RWPE1 (cell line): ENCODE measurements at regions not wholly inside any gene's neighbourhood (a gene's known extent, or its start where the extent isn't known, plus 50 kb on each side); places are given as distances from the start of the nearest gene placed in this dataset.
A peak's percentile ranks its signal among the peaks of the same experiment; 100 is the strongest.

Source experiments
- CTCF ChIA-PET: fragments of 350-600 bp; sonication (Branson Sonifier 250); formaldehyde crosslinking; extraction: SDS; loops from one replicate; lab custom pipeline; 2021; lab: Yijun Ruan, JAX
- POLR2A ChIA-PET: fragments of 400-600 bp; formaldehyde crosslinking; extraction: SDS; loops from one replicate; lab custom pipeline; 2020; ENCODE audit warnings: antibody characterized with exemption; ENCODE audit not compliant: low non-redundant PET; lab: Yijun Ruan, JAX
- DNase-seq: peaks from one replicate; pipeline ENCODE4 v3.0.0; 2012; ENCODE audit warnings: low spot score
- H3K27ac ChIP-seq: fragments of 450-650 bp; 2 replicates; pipeline ENCODE4 v1.5.1; 2017
- CTCF ChIP-seq: fragments of 450-650 bp; conservative IDR thresholded peaks from 2 replicates; pipeline ENCODE4 v1.5.1; 2017; ENCODE audit warnings: low read depth, mild to moderate bottlenecking

GRCh38 chr1:108053270-108054013 lies 88.5 kb upstream of the VAV3 start:
- no peak overlapping the region for H3K27ac ChIP-seq
- ChIA-PET POLR2A (no interaction called here), CTCF (no interaction called here)
- DNase-seq: no peak
- TF ChIP-seq CTCF: no peak

GRCh38 chr1:108051631-108052377 lies 86.8 kb upstream of the VAV3 start:
- no peak overlapping the region for H3K27ac ChIP-seq
- CTCF ChIA-PET: no interaction called here
- no peak for DNase-seq
- TF ChIP-seq CTCF: no peak
- POLR2A ChIA-PET: no interaction called here

- CTCF ChIA-PET: no interaction called here
- TF ChIP-seq CTCF: no peak
- no peak for DNase-seq
- no peak overlapping the region for H3K27ac ChIP-seq
- POLR2A ChIA-PET: no interaction called here
Measured at GRCh38 chr1:108050911-108051629, 86.1 kb upstream of the VAV3 start.

- no peak for TF ChIP-seq CTCF
- ChIA-PET CTCF (interaction anchor here (0.7 kb wide), 1 partner anchor 224 kb away, joined by 3 read pairs; no protein-coding TSS in a partner anchor), POLR2A (no interaction called here)
- no peak overlapping the region for H3K27ac ChIP-seq
- DNase-seq: no peak
Measured at GRCh38 chr1:108050158-108050557, 85.2 kb upstream of the VAV3 start.

- CTCF ChIA-PET: interaction anchor here (0.7 kb wide), 1 partner anchor 224 kb away, joined by 3 read pairs; no protein-coding TSS in a partner anchor
- no peak overlapping the region for H3K27ac ChIP-seq
- no peak for DNase-seq
Measured at GRCh38 chr1:108049178-108049819, 84.3 kb upstream of the VAV3 start.

More at GRCh38 chr1:108049178-108049819, 84.3 kb upstream of the VAV3 start:
- TF ChIP-seq CTCF: 0 out of 2 replicates have a peak, but pooled peaks have one; percentile 5
- POLR2A ChIA-PET: no interaction called here
